GM12878 (cell line): ENCODE measurements at regions not wholly inside any gene's neighbourhood (a gene's known extent, or its start where the extent isn't known, plus 50 kb on each side); places are given as distances from the start of the nearest gene placed in this dataset.

Experiments
- ATAC-seq: fragments of 200-7000 bp; cut with Tn5 transposase; 3 replicates; pipeline ENCODE4 v1.9.1; 2020; ENCODE audit warnings: mild to moderate bottlenecking, moderate library complexity
- BruUV-seq: library from RNA; stranded (reverse); fragments of 400-500 nt; replicated peaks from 2 replicates; lab custom pipeline; 2021; lab: Mats Ljungman, UMichigan
- CTCF ChIA-PET: fragments of 300-600 bp; sonication (Branson Sonifier 250); formaldehyde crosslinking; extraction: SDS; loops from one replicate; lab custom pipeline; 2021; ENCODE audit warnings: inconsistent platforms; lab: Yijun Ruan, JAX
- POLR2A ChIA-PET: fragments of 350-600 bp; formaldehyde crosslinking; extraction: SDS; loops from one replicate; lab custom pipeline; 2021; ENCODE audit warnings: inconsistent platforms; lab: Charles Lee
- RAD21 ChIA-PET: fragments of 300-600 bp; sonication (Branson Sonifier 250); formaldehyde crosslinking; loops from one replicate; lab custom pipeline; 2023; ENCODE audit warnings: antibody characterized with exemption; ENCODE audit not compliant: unreplicated experiment; lab: Charles Lee
- SMC1A ChIA-PET: fragments of 300-600 bp; sonication (Branson Sonifier 250); formaldehyde crosslinking; loops from one replicate; lab custom pipeline; 2023; ENCODE audit not compliant: unreplicated experiment, uncharacterized antibody; lab: Charles Lee
- DNase-seq: peaks from one replicate; pipeline ENCODE4 v3.0.0-alpha.2; 2011; ENCODE audit warnings: low read depth, low spot score
- FAIRE-seq: peaks from 3 replicates; lab custom pipeline; 2011; peaks lifted over from hg19 to GRCh38; lab: Jason Lieb, UNC
- H2AFZ ChIP-seq: 2 replicates; pipeline ENCODE4 v1.6.0; 2011; ENCODE audit warnings: low read depth, low read length, control low read depth; ENCODE audit not compliant: control insufficient read depth
- H3K27ac ChIP-seq: 2 replicates; pipeline ENCODE4 v1.5.1; 2011; ENCODE audit warnings: control low read depth; ENCODE audit not compliant: control insufficient read depth, insufficient read depth
- H3K27me3 ChIP-seq, 2 experiments: replicated peaks in 1 of 2; 2 replicates each; pipeline versions ENCODE4 v1.6.0 to v1.6.1; 2011; ENCODE audit warnings: low read length in 1 of 2; ENCODE audit not compliant: control insufficient read depth in 2 of 2, insufficient read depth in 2 of 2
- H3K36me3 ChIP-seq, 2 experiments: 2 replicates each; pipeline ENCODE4 v1.5.1; 2011; ENCODE audit warnings: low read length in 1 of 2; ENCODE audit not compliant: control insufficient read depth in 2 of 2, insufficient read depth in 2 of 2
- H3K4me1 ChIP-seq: 2 replicates; pipeline ENCODE4 v1.6.1; 2011; ENCODE audit warnings: mild to moderate bottlenecking, low read length, moderate library complexity, mixed read lengths; ENCODE audit not compliant: control insufficient read depth, insufficient read depth
- H3K4me2 ChIP-seq: 2 replicates; pipeline ENCODE4 v1.6.0; 2011; ENCODE audit warnings: control low read depth; ENCODE audit not compliant: control insufficient read depth, insufficient read depth
- H3K4me3 ChIP-seq: fragments of 200-600 bp; sonication (generic); 2 replicates; pipeline ENCODE4 v1.5.1; 2016
- H3K79me2 ChIP-seq: 2 replicates; pipeline ENCODE4 v1.6.0; 2011; ENCODE audit warnings: low read length; ENCODE audit not compliant: control insufficient read depth, insufficient read depth
- H3K9ac ChIP-seq: 2 replicates; pipeline ENCODE4 v1.8.0; 2011; ENCODE audit warnings: low read length, control low read depth, mixed read lengths; ENCODE audit not compliant: control insufficient read depth, insufficient read depth
- H3K9me3 ChIP-seq: replicated peaks from 3 replicates; pipeline ENCODE4 v1.5.1; 2011; ENCODE audit warnings: mild to moderate bottlenecking, low read length; ENCODE audit not compliant: control insufficient read depth, insufficient read depth
- H4K20me1 ChIP-seq: 2 replicates; pipeline ENCODE4 v1.6.0; 2011; ENCODE audit not compliant: control insufficient read depth, insufficient read depth
- EED ChIP-seq: sonication (generic); IDR thresholded peaks from 2 replicates; pipeline ENCODE4 v1.6.1; 2016; ENCODE audit warnings: antibody characterized with exemption, low read depth
- ESRRA ChIP-seq: IDR thresholded peaks from 2 replicates; pipeline ENCODE4 v1.6.1; 2012; ENCODE audit warnings: mild to moderate bottlenecking, low read length, improper control_type of control experiment
- GATAD2B ChIP-seq: fragments of 450-650 bp; conservative IDR thresholded peaks from 2 replicates; pipeline ENCODE4 v1.6.1; 2017; ENCODE audit warnings: low read depth, mild to moderate bottlenecking, moderate library complexity
- HCFC1 ChIP-seq: fragments of 150-350 bp; IDR thresholded peaks from 2 replicates; pipeline ENCODE4 v1.6.1; 2014; ENCODE audit warnings: low read length
- IRF3 ChIP-seq: fragments of 450-650 bp; IDR thresholded peaks from 2 replicates; pipeline ENCODE4 v1.6.1; 2014; ENCODE audit warnings: mild to moderate bottlenecking
- MTA3 ChIP-seq: IDR thresholded peaks from 2 replicates; pipeline ENCODE4 v1.6.1; 2012; ENCODE audit warnings: low read length, inconsistent platforms, borderline replicate concordance
- MYC ChIP-seq: IDR thresholded peaks from 2 replicates; pipeline ENCODE4 v1.6.1; 2011; ENCODE audit warnings: mild to moderate bottlenecking, low read length, moderate library complexity, inconsistent platforms; ENCODE audit not compliant: insufficient read depth, insufficient replicate concordance, insufficient read length, severe bottlenecking
- NFXL1 ChIP-seq: fragments of 450-650 bp; IDR thresholded peaks from 2 replicates; pipeline ENCODE4 v1.6.1; 2017; ENCODE audit warnings: antibody characterized with exemption, mild to moderate bottlenecking, borderline replicate concordance
- NFYA ChIP-seq: IDR thresholded peaks from 2 replicates; pipeline ENCODE4 v1.6.1; 2011; ENCODE audit warnings: low read depth, mild to moderate bottlenecking, low read length, improper control_type of control experiment, borderline replicate concordance
- NR2F1 ChIP-seq: fragments of 450-650 bp; conservative IDR thresholded peaks from 2 replicates; pipeline ENCODE4 v1.6.1; 2017; ENCODE audit warnings: mild to moderate bottlenecking
- RAD21 ChIP-seq: IDR thresholded peaks from 2 replicates; pipeline ENCODE4 v1.6.1; 2011; ENCODE audit warnings: mild to moderate bottlenecking, low read depth, low read length, moderate library complexity; ENCODE audit not compliant: insufficient read depth
- RELA ChIP-seq: fragments of 450-650 bp; IDR thresholded peaks from 2 replicates; pipeline ENCODE4 v1.8.0; 2014; ENCODE audit warnings: borderline replicate concordance; ENCODE audit not compliant: partially characterized antibody
- SMC3 ChIP-seq: IDR thresholded peaks from 2 replicates; pipeline ENCODE4 v1.6.1; 2011; ENCODE audit warnings: low read length, improper control_type of control experiment, borderline replicate concordance
- SRF ChIP-seq, 2 experiments: IDR thresholded peaks; 2 replicates each; pipeline ENCODE4 v1.6.1; 2011; ENCODE audit warnings: low read depth in 2 of 2, low read length in 2 of 2, mild to moderate bottlenecking in 1 of 2, moderate library complexity in 1 of 2
- ZNF622 ChIP-seq: fragments of 450-650 bp; IDR thresholded peaks from 2 replicates; pipeline ENCODE4 v1.6.1; 2017; ENCODE audit warnings: mild to moderate bottlenecking, inconsistent platforms
- ZSCAN29 ChIP-seq: fragments of 450-650 bp; IDR thresholded peaks from 2 replicates; pipeline ENCODE4 v1.6.1; 2017; ENCODE audit warnings: mild to moderate bottlenecking, moderate library complexity
- WGBS: methylation state at CpG from one replicate; pipeline ENCODE4 v1.1.6; 2016; ENCODE audit warnings: low lambda C conversion rate; ENCODE audit not compliant: insufficient replicate concordance, insufficient coverage; ENCODE audit errors: missing lambda C conversion rate; 5-methylcytosine and 5-hydroxymethylcytosine counted together
- in situ Hi-C: fragments of 300-500 bp; cut with MboI; formaldehyde crosslinking; loops from 9 replicates; pipeline ENCODE4 v1.14.3; 2018; ENCODE audit warnings: mixed read lengths
- intact Hi-C: fragments of 100-400 bp; cut with micrococcal nuclease; formaldehyde crosslinking; loops from one replicate; pipeline ENCODE4 v1.14.2; 2022; ENCODE audit not compliant: unreplicated experiment

GRCh38 chr3:27659279-27660021 lies 62.7 kb downstream of the EOMES start (continued):
- TF ChIP-seq NFYA (no peak), EED (peak; percentile 72), RAD21 (peak; percentile 55), SMC3 (peak; percentile 66; the same call in 1 of the 2 replicates), NR2F1 (no peak), ESRRA (no peak), GATAD2B (0 out of 2 replicates have a peak, but pooled peaks have one; percentile 23)
- TF ChIP-seq, all 136 proteins: peak for 9

DNA sequence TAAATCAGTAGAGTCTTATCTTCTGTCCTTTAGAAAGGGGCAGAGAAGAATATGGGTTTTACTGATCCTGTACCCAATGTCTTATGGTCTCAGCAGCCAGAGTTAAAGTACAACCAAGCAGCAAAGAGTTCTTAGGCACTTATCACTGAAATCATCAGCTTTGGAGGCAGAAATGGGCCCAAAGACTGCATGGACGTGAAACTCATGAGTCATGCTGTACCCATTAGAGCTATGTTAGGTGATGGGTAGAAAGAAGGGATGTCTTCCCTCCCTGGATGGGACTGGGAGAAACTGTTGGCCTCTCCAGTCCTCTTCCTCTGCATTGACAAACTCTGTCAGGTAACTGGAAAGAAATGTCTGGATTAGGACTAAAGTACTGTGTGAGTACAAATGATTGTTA lies 63.4 kb downstream of the EOMES start:
- DNase-seq (no peak), ATAC-seq (peak; percentile 22; the same call in 2 of the 3 replicates), FAIRE-seq (no peak)
- H3K9me3 ChIP-seq = no peaks in the 10 kb centered on the region; the same call in 1 of the 3 replicates
- no peaks in the 10 kb centered on the region for H4K20me1 ChIP-seq
- no peak overlapping the region for H3K4me3 ChIP-seq
- H3K79me2 ChIP-seq = no peaks in the 10 kb centered on the region
- H3K27ac ChIP-seq = no peak overlapping the region
- RAD21 ChIA-PET = interaction anchor here (0.6 to 1.7 kb wide), 2 partner anchors 53 to 131 kb away, joined by 3 read pairs; no protein-coding TSS in a partner anchor
- H3K9ac ChIP-seq = no peak overlapping the region
- no peaks in the 10 kb centered on the region for H3K36me3 ChIP-seq
- H2AFZ ChIP-seq = no peak overlapping the region
- in situ Hi-C loops = loop anchor here (25.0 kb wide), 1 partner anchor 521 kb away; no protein-coding TSS in a partner anchor
- CTCF ChIA-PET = interaction anchor here (0.9 to 5.0 kb wide), 13 partner anchors 8 to 301 kb away, joined by 3 to 26 read pairs (median 4); no protein-coding TSS in a partner anchor
- SMC1A ChIA-PET = interaction anchor here (0.9 to 4.2 kb wide), 10 partner anchors 9 to 207 kb away, joined by 3 to 21 read pairs (median 4); no protein-coding TSS in a partner anchor
- no peak overlapping the region for H3K4me2 ChIP-seq
- 0% methylated on average over 1 of the region's 1 CpG for WGBS
- POLR2A ChIA-PET = interaction anchor here (0.6 to 1.1 kb wide), 2 partner anchors 27 to 124 kb away, joined by 3 to 5 read pairs; no protein-coding TSS in a partner anchor
- TF ChIP-seq HCFC1 = no peak
- TF ChIP-seq NFXL1 = no peak
- no peak for TF ChIP-seq NFYA
- no peak for TF ChIP-seq MYC
- no peak for TF ChIP-seq IRF3
- no peak for TF ChIP-seq ZNF622
- no peak for TF ChIP-seq ZSCAN29
- TF ChIP-seq RELA = no peak
- TF ChIP-seq MTA3 = no peak
- no peak for TF ChIP-seq SRF (IDR thresholded peaks at IDR 0.05; ENCODE audit: low read depth in 2 of 2, low read length in 2 of 2)
- TF ChIP-seq, all 136 proteins: peak for 0
- intact Hi-C loops = loop anchor here (2.0 to 5.0 kb wide), 3 partner anchors 61 to 346 kb away; partner anchors contain the start of gene SLC4A7
- no TSS peak for BruUV-seq
- no peaks in the 10 kb centered on the region for H3K4me1 ChIP-seq
- no peaks in the 10 kb centered on the region for H3K27me3 ChIP-seq
